ENCODE measurements at regions not wholly inside any gene's neighbourhood (a gene's known extent, or its start where the extent isn't known, plus 50 kb on each side); places are given as distances from the start of the nearest gene placed in this dataset.
"Not testable (repeated sequence)": the region's sequence is repeated elsewhere in the genome, so short reads cannot be mapped to it uniquely, and the experiment has no call there.

DNA sequence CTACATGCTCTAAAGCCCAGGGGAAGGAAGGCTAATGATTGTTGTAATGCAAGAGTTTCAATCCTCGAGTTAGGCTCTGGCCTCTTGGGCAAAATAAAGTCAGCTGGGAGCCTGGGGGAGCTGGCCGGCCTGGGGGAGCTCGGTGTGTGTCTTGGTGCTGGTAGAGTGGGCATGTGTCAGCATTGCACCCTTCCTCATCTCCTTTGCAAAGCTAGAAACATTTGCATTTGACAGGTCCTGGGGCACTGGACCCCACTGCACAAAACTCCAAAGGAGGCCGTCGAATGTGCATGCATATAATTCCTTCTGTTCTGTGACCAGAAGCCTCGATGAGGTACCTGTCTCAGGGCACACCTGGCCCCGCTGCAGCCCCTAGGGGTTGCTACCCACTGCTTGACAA lies 74.6 kb upstream of the SLC22A23 start:
- H3K36me3 ChIP-seq: no peaks in the 10 kb centered on the region
- no peak for DNase-seq
- no peak overlapping the region for H3K27ac ChIP-seq
- H3K27me3 ChIP-seq: no peaks in the 10 kb centered on the region
- TF ChIP-seq, protein P1, sequence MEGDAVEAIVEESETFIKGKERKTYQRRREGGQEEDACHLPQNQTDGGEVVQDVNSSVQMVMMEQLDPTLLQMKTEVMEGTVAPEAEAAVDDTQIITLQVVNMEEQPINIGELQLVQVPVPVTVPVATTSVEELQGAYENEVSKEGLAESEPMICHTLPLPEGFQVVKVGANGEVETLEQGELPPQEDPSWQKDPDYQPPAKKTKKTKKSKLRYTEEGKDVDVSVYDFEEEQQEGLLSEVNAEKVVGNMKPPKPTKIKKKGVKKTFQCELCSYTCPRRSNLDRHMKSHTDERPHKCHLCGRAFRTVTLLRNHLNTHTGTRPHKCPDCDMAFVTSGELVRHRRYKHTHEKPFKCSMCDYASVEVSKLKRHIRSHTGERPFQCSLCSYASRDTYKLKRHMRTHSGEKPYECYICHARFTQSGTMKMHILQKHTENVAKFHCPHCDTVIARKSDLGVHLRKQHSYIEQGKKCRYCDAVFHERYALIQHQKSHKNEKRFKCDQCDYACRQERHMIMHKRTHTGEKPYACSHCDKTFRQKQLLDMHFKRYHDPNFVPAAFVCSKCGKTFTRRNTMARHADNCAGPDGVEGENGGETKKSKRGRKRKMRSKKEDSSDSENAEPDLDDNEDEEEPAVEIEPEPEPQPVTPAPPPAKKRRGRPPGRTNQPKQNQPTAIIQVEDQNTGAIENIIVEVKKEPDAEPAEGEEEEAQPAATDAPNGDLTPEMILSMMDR (IDR thresholded peaks at IDR 0.05): no peak
- no peak for TF ChIP-seq EP300 (IDR thresholded peaks at IDR 0.05)
- no peak overlapping the region for H3K4me3 ChIP-seq
- intact Hi-C loops (cut with DNase I; ENCODE audit: low total_unique reads): no loop called here
- no peaks in the 10 kb centered on the region for H3K9me3 ChIP-seq
- 85 to 92% (median 89%) methylated on average over 7 of the region's 7 CpGs for WGBS, 5 donors
- no peaks in the 10 kb centered on the region for H3K4me1 ChIP-seq

DNA sequence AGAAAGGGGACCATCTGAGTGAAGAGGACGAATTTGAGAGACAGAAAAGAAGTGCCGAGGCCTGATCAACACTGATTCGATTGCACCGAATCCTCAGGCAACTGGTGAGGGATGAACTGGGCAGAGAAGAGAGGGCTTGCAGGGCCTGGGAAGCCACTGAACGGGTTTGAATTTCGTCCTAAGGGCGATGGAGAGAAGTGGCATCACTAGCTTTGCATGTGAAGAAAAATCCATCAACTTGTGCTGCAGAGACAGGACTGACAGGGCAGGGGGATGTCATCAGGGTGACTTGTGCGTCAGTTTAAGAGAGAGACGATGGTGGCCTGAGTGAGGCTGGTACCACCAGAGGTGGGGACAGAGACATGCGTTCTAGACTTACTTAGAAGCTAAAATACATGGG lies 73.7 kb upstream of the SLC22A23 start:
- WGBS, 5 donors: 86 to 92% (median 88%) methylated on average over 10 of the region's 10 CpGs
- TF ChIP-seq, protein P1 (IDR thresholded peaks at IDR 0.05): no peak
- TF ChIP-seq EP300 (IDR thresholded peaks at IDR 0.05) (no peak), POLR2AphosphoS5 (IDR thresholded peaks at IDR 0.05) (no peak), POLR2A (IDR thresholded peaks at IDR 0.05) (no peak)
- Histone ChIP-seq H3K4me3 (no peak overlapping the region), H3K27ac (no peak overlapping the region), H3K36me3 (no peaks in the 10 kb centered on the region), H3K4me1 (no peaks in the 10 kb centered on the region), H3K9me3 (no peaks in the 10 kb centered on the region), H3K27me3 (peaks cover 0 to 5% (median 0%) of the 10 kb centered on the region in 3 donors)
- no peak for DNase-seq
- intact Hi-C loops (cut with DNase I; ENCODE audit: low total_unique reads): no loop called here

GRCh38 chr6:3529721-3530120 lies 72.9 kb upstream of the SLC22A23 start:
- Histone ChIP-seq H3K4me1 (no peaks in the 10 kb centered on the region), H3K4me3 (no peak overlapping the region), H3K36me3 (no peaks in the 10 kb centered on the region), H3K27ac (no peak overlapping the region), H3K9me3 (no peaks in the 10 kb centered on the region), H3K27me3 (peaks cover 0 to 6% (median 0%) of the 10 kb centered on the region in 3 donors)
- intact Hi-C loops (cut with DNase I; ENCODE audit: low total_unique reads): no loop called here
- no peak for TF ChIP-seq EP300 (IDR thresholded peaks at IDR 0.05)
- TF ChIP-seq POLR2AphosphoS5 (IDR thresholded peaks at IDR 0.05): no peak
- TF ChIP-seq, protein P1 (IDR thresholded peaks at IDR 0.05): no peak
- no peak for TF ChIP-seq POLR2A (IDR thresholded peaks at IDR 0.05)
- DNase-seq: no peak
- 73 to 81% (median 77%) methylated on average over 3 of the region's 3 CpGs for WGBS, 5 donors

DNA sequence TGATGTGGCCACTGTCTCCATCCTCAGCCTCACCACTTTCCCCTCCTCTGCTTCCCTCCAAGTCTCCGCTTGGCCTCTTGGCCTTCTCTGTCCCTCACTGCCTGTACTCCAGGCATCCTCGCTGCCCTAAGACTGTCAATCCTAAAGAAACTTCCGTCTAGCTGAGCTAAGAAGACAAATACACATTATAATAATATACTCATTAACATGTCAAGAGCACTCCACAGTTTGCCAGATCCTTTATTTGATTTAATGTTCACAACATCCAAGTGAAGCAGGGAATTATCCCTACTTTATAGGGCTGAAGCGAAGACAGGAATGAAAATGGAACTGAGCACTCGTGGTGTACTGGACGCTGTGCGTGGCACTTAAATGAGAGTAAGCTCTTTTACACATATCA lies 72.4 kb upstream of the SLC22A23 start:
- H3K36me3 ChIP-seq: no peaks in the 10 kb centered on the region
- 92 to 94% (median 93%) methylated on average over 7 of the region's 7 CpGs for WGBS, 5 donors
- peaks cover 0 to 6% (median 0%) of the 10 kb centered on the region in 3 donors for H3K27me3 ChIP-seq
- intact Hi-C loops (cut with DNase I; ENCODE audit: low total_unique reads): no loop called here
- no peaks in the 10 kb centered on the region for H3K4me1 ChIP-seq
- no peaks in the 10 kb centered on the region for H3K9me3 ChIP-seq
- TF ChIP-seq POLR2A (IDR thresholded peaks at IDR 0.05) (no peak), EP300 (IDR thresholded peaks at IDR 0.05) (no peak), POLR2AphosphoS5 (IDR thresholded peaks at IDR 0.05) (no peak)
- TF ChIP-seq, protein P1 (IDR thresholded peaks at IDR 0.05): no peak
- no peak overlapping the region for H3K27ac ChIP-seq
- DNase-seq: no peak
- H3K4me3 ChIP-seq: no peak overlapping the region

DNA sequence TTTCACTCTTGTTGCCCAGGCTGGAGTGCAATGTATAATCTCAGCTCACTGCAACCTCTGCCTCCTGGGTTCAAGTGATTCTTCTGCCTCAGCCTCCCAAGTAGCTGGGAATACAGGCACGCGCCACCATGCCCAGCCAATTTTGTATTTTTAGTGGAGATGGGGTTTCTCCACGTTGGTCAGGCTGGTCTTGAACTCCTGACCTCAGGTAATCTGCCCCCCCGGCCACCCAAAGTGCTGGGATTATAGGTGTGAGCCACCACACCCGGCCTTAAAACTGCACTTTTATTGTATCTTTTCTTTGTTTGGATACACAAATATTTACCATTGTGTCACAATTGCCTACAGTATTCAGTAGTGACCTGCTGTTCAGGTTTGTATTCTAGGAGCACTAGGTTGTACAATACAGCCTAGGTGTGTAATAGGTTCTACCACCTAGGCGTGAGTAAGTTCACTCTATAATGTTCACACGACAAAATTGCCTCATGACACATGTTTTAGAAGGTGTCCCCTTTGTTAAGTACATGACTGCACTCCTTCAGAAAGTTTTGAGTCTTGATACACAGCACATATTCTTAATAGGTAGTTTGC lies 71.3 kb upstream of the SLC22A23 start:
- not testable (repeated sequence) for H3K27ac ChIP-seq, DNase-seq

More for the DNA sequence above, 71.3 kb upstream of the SLC22A23 start:
- H3K36me3 ChIP-seq; intact Hi-C loops (cut with DNase I; ENCODE audit: low total_unique reads); H3K9me3 ChIP-seq; H3K4me1 ChIP-seq; H3K4me3 ChIP-seq: not testable (repeated sequence)
- H3K27me3 ChIP-seq: peaks cover 0 to 10% (median 0%) of the 10 kb centered on the region in 3 donors
- 66 to 77% (median 75%) methylated on average over 7 of the region's 7 CpGs for WGBS, 5 donors
